ENCODE measurements at regions not wholly inside any gene's neighbourhood (a gene's known extent, or its start where the extent isn't known, plus 50 kb on each side); places are given as distances from the start of the nearest gene placed in this dataset.

DNA sequence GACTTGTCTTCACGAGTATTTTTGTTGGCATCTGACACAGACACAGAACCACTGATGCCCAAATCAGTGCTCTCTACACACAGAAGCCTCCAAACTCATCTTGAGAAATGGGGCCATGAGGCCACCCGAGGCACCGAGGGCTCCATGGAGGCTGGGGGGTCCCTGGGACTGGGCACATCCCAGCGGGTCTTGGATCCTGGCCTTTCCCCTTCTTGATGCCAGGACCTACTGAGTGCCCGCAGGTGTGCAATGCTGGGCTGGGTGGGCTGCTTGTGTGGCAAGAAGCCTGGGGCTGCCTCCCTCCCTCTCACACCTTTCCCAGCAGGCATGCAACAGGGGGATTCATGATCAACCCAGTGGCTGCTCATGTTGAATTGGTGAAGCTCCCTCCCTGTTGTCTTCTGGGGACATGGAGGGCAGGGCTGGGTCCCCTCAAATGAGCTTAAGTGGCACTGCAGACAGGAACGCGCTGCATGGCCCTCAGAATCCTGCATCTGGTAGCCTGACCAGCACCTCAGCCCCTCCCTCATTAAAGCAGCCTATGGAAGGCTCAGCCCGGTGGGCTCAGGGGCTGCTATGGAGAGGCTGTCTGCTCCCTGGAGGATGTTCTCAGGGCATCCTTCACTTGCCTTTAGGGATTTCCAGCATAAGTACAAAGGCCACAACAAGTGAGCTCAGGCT is 63.7 kb upstream of the SIMC1 start:
- TF ChIP-seq CTCF (IDR thresholded peaks at IDR 0.05; ENCODE audit: insufficient read depth, low read depth, low read length) (no peak), EZH2 (IDR thresholded peaks at IDR 0.05; ENCODE audit: insufficient read depth, low read length) (no peak)
